ENCODE measurements at regions not wholly inside any gene's neighbourhood (a gene's known extent, or its start where the extent isn't known, plus 50 kb on each side); places are given as distances from the start of the nearest gene placed in this dataset.

- intact Hi-C loops (cut with DNase I; ENCODE audit: low total_unique reads) = no loop called here
- no peaks in the 10 kb centered on the region for H3K36me3 ChIP-seq
- DNase-seq = no peak
- no peak for TF ChIP-seq CTCF (IDR thresholded peaks at IDR 0.05 in 8 of 11, conservative IDR thresholded peaks at IDR 0.05 in 3 of 11)
- TF ChIP-seq POLR2A (IDR thresholded peaks at IDR 0.05) = no peak
- TF ChIP-seq POLR2AphosphoS5 (IDR thresholded peaks at IDR 0.05) = no peak
- no peaks in the 10 kb centered on the region for H3K27me3 ChIP-seq (replicated peaks in 1 of 7)
- no peak overlapping the region for H3K4me3 ChIP-seq
- WGBS, 5 donors = 66 to 82% (median 68%) methylated on average over 3 of the region's 3 CpGs
- no peak overlapping the region for H3K27ac ChIP-seq
- no peaks in the 10 kb centered on the region for H3K4me1 ChIP-seq
- H3K9me3 ChIP-seq = peaks cover 0 to 33% (median 19%) of the 10 kb centered on the region in 8 donors
These were observed 252.9 kb upstream of the GRID2 start for GRCh38 chr4:92050875-92051274.

- peaks cover 0 to 3% (median 0%) of the 10 kb centered on the region in 8 donors for H3K9me3 ChIP-seq
These were observed 244.2 kb upstream of the GRID2 start for GRCh38 chr4:92059615-92060014.

GRCh38 chr4:92060333-92060732 lies 243.4 kb upstream of the GRID2 start:
- Histone ChIP-seq H3K27me3 (replicated peaks in 1 of 7) (no peaks in the 10 kb centered on the region), H3K27ac (no peak overlapping the region), H3K4me1 (no peaks in the 10 kb centered on the region), H3K36me3 (no peaks in the 10 kb centered on the region), H3K4me3 (no peak overlapping the region), H3K9me3 (peaks cover 0 to 7% (median 0%) of the 10 kb centered on the region in 8 donors)
- TF ChIP-seq CTCF (IDR thresholded peaks at IDR 0.05 in 8 of 11, conservative IDR thresholded peaks at IDR 0.05 in 3 of 11) (no peak), POLR2AphosphoS5 (IDR thresholded peaks at IDR 0.05) (no peak), POLR2A (IDR thresholded peaks at IDR 0.05) (no peak)
- intact Hi-C loops (cut with DNase I; ENCODE audit: low total_unique reads) = no loop called here
- WGBS, 5 donors = 67 to 92% (median 77%) methylated on average over 2 of the region's 2 CpGs
- no peak for DNase-seq

More at GRCh38 chr4:92059615-92060014, 244.2 kb upstream of the GRID2 start:
- H3K4me3 ChIP-seq = no peak overlapping the region
- intact Hi-C loops (cut with DNase I; ENCODE audit: low total_unique reads) = no loop called here
- no peaks in the 10 kb centered on the region for H3K4me1 ChIP-seq
- no peaks in the 10 kb centered on the region for H3K27me3 ChIP-seq (replicated peaks in 1 of 7)
- TF ChIP-seq CTCF (IDR thresholded peaks at IDR 0.05 in 8 of 11, conservative IDR thresholded peaks at IDR 0.05 in 3 of 11) = no peak
- no peak for TF ChIP-seq POLR2AphosphoS5 (IDR thresholded peaks at IDR 0.05)
- no peak for TF ChIP-seq POLR2A (IDR thresholded peaks at IDR 0.05)
- no peak for DNase-seq
- no peak overlapping the region for H3K27ac ChIP-seq
- H3K36me3 ChIP-seq = no peaks in the 10 kb centered on the region

- Histone ChIP-seq H3K4me1 (no peaks in the 10 kb centered on the region), H3K9me3 (peaks cover 0 to 15% (median 0%) of the 10 kb centered on the region in 8 donors), H3K4me3 (no peak overlapping the region), H3K36me3 (no peaks in the 10 kb centered on the region), H3K27ac (no peak overlapping the region), H3K27me3 (replicated peaks in 1 of 7) (no peaks in the 10 kb centered on the region)
- intact Hi-C loops (cut with DNase I; ENCODE audit: low total_unique reads) = no loop called here
- WGBS, 5 donors = 82 to 85% (median 84%) methylated on average over 4 of the region's 4 CpGs; no CpG with 5 or more reads in 1 of the 5 donors
- DNase-seq = no peak
- TF ChIP-seq CTCF (IDR thresholded peaks at IDR 0.05 in 8 of 11, conservative IDR thresholded peaks at IDR 0.05 in 3 of 11) (no peak), POLR2AphosphoS5 (IDR thresholded peaks at IDR 0.05) (no peak), POLR2A (IDR thresholded peaks at IDR 0.05) (no peak)
These were observed 239.2 kb upstream of the GRID2 start for GRCh38 chr4:92064574-92064973.

Measured in spleen (tissue), 11 donors.